HepG2 (cell line): ENCODE measurements at regions not wholly inside any gene's neighbourhood (a gene's known extent, or its start where the extent isn't known, plus 50 kb on each side); places are given as distances from the start of the nearest gene placed in this dataset.

Experiments
- ATAC-seq: fragments of 200-7000 bp; cut with Tn5 transposase; 3 replicates; pipeline ENCODE4 v1.9.1; 2020; ENCODE audit warnings: mild to moderate bottlenecking, moderate library complexity
- BruUV-seq: library from RNA; stranded (reverse); fragments of 400-500 nt; replicated peaks from 2 replicates; lab custom pipeline; 2021; lab: Mats Ljungman, UMichigan
- CTCF ChIA-PET: fragments of 300-600 bp; formaldehyde crosslinking; extraction: SDS; loops from one replicate; lab custom pipeline; 2021; ENCODE audit warnings: low total read pairs, inconsistent platforms, low intra/inter-chr PET ratio; lab: Yijun Ruan, JAX
- POLR2A ChIA-PET: fragments of 350-600 bp; sonication (Branson Sonifier 250); formaldehyde crosslinking; loops from one replicate; lab custom pipeline; 2020; ENCODE audit warnings: antibody characterized with exemption, inconsistent platforms; lab: Yijun Ruan, JAX
- DNase-seq: peaks from one replicate; pipeline ENCODE4 v3.0.0-alpha.2; 2015; ENCODE audit warnings: low spot score
- FAIRE-seq: peaks from 3 replicates; lab custom pipeline; 2011; peaks lifted over from hg19 to GRCh38; lab: Jason Lieb, UNC
- H2AFZ ChIP-seq: one replicate; pipeline ENCODE4 v1.6.1; 2011; ENCODE audit warnings: low read length, inconsistent platforms
- H3K27ac ChIP-seq: fragments of 300-600 bp; 3 replicates; pipeline ENCODE4 v1.8.0; 2011; ENCODE audit warnings: mixed run types, mild to moderate bottlenecking, mixed read lengths, low read length, inconsistent platforms; ENCODE audit not compliant: insufficient read depth; ENCODE audit errors: extremely low read length
- H3K27me3 ChIP-seq, 2 experiments: fragments of 200-600 bp in 1 of 2; 2 replicates in 1 of 2; 3 replicates in 1 of 2; pipeline versions ENCODE4 v1.6.0 to v1.8.0; 2011; ENCODE audit warnings: low read length in 2 of 2, mild to moderate bottlenecking in 2 of 2, moderate library complexity in 2 of 2, inconsistent platforms in 1 of 2; ENCODE audit not compliant: insufficient read depth in 2 of 2, control insufficient read depth in 1 of 2
- H3K36me3 ChIP-seq, 2 experiments: fragments of 200-600 bp in 1 of 2; replicated peaks in 1 of 2; 2 replicates in 1 of 2; 3 replicates in 1 of 2; pipeline versions ENCODE4 v1.5.1 to v1.8.0; 2011; ENCODE audit warnings: low read length in 2 of 2, inconsistent platforms in 1 of 2; ENCODE audit not compliant: insufficient read depth in 2 of 2, control insufficient read depth in 1 of 2
- H3K4me1 ChIP-seq: 2 replicates; pipeline ENCODE4 v1.5.1; 2012; ENCODE audit warnings: low read length, inconsistent platforms; ENCODE audit not compliant: insufficient read depth
- H3K4me2 ChIP-seq: 2 replicates; pipeline ENCODE4 v1.6.0; 2011; ENCODE audit warnings: low read depth, low read length, inconsistent platforms
- H3K4me3 ChIP-seq, 3 experiments: fragments of 200-600 bp in 1 of 3; sonication (generic), shearing (Covaris generic) in 1 of 3; replicated peaks in 1 of 3; 2 replicates each; pipeline ENCODE4 v1.5.1; 2011 to 2016; ENCODE audit warnings: low read length in 3 of 3, inconsistent platforms in 2 of 3, low read depth in 2 of 3, mild to moderate bottlenecking in 2 of 3, control low read depth in 1 of 3, mixed read lengths in 1 of 3; ENCODE audit not compliant: insufficient read depth in 1 of 3
- H3K79me2 ChIP-seq: one replicate; pipeline ENCODE4 v1.6.1; 2011; ENCODE audit warnings: low read length, inconsistent platforms; ENCODE audit not compliant: insufficient read depth
- H3K9ac ChIP-seq: 2 replicates; pipeline ENCODE4 v1.6.0; 2011; ENCODE audit warnings: mild to moderate bottlenecking, low read depth, low read length, inconsistent platforms; ENCODE audit not compliant: insufficient read depth
- H3K9me3 ChIP-seq: 2 replicates; pipeline ENCODE4 v1.5.1; 2012; ENCODE audit warnings: mild to moderate bottlenecking, low read length
- H4K20me1 ChIP-seq: 2 replicates; pipeline ENCODE4 v1.6.0; 2011; ENCODE audit warnings: inconsistent platforms, mild to moderate bottlenecking, low read length, moderate library complexity; ENCODE audit not compliant: insufficient read depth
- CTCF ChIP-seq: sonication (generic); formaldehyde crosslinking; IDR thresholded peaks from 2 replicates; pipeline ENCODE4 v1.5.0; 2020; ENCODE audit warnings: mild to moderate bottlenecking, missing genetic modification reagents, moderate library complexity
- FOSL1 ChIP-seq: sonication (generic); formaldehyde crosslinking; IDR thresholded peaks from 2 replicates; pipeline ENCODE4 v1.9.0; 2021; ENCODE audit warnings: missing genetic modification reagents, borderline replicate concordance
- GABPA ChIP-seq, 2 experiments: IDR thresholded peaks; 2 replicates each; pipeline ENCODE4 v1.6.1; 2011 to 2016; ENCODE audit warnings: low read depth in 2 of 2, low read length in 1 of 2, missing biosample characterization in 1 of 2, missing genetic modification characterization in 1 of 2
- HMGXB3 ChIP-seq: sonication (generic); formaldehyde crosslinking; IDR thresholded peaks from 2 replicates; pipeline ENCODE4 v1.4.0; 2020; ENCODE audit warnings: missing genetic modification reagents, borderline replicate concordance
- KDM4B ChIP-seq: sonication (generic); formaldehyde crosslinking; IDR thresholded peaks from 2 replicates; pipeline ENCODE4 v1.4.0; 2020; ENCODE audit warnings: missing genetic modification reagents
- SRSF9 ChIP-seq: fragments of 200-400 bp; formaldehyde crosslinking; IDR thresholded peaks from 2 replicates; pipeline ENCODE4 v1.6.1; 2018; ENCODE audit warnings: borderline replicate concordance, mild to moderate bottlenecking, low read depth, low read length; ENCODE audit not compliant: insufficient read depth, poor library complexity, severe bottlenecking
- ZNF10 ChIP-seq: sonication (generic); formaldehyde crosslinking; IDR thresholded peaks from 2 replicates; pipeline ENCODE4 v1.4.0; 2020; ENCODE audit warnings: mild to moderate bottlenecking, low read depth, missing genetic modification reagents, borderline replicate concordance
- ZNF660 ChIP-seq: sonication (generic); formaldehyde crosslinking; IDR thresholded peaks from 2 replicates; pipeline ENCODE4 v1.5.1; 2020; ENCODE audit warnings: mild to moderate bottlenecking, low read depth, missing genetic modification reagents, borderline replicate concordance
- WGBS: methylation state at CpG from one replicate; pipeline ENCODE4 v1.1.6; 2017; ENCODE audit warnings: low lambda C conversion rate; 5-methylcytosine and 5-hydroxymethylcytosine counted together
- in situ Hi-C: cut with HindIII; loops from 2 replicates; pipeline ENCODE4 v1.10.0; 2017; ENCODE audit warnings: low pct_unique_long_range_greater_than_20kb; ENCODE audit not compliant: extremely low pct_ligation_motif_present
- intact Hi-C: fragments of 100-400 bp; cut with micrococcal nuclease; formaldehyde crosslinking; loops from one replicate; pipeline ENCODE4 v1.10.0; 2022; ENCODE audit not compliant: unreplicated experiment
- TF ChIP-seq, protein P1 (sequence below): sonication (generic); formaldehyde crosslinking; conservative IDR thresholded peaks from 2 replicates; pipeline ENCODE4 v1.4.0; 2020; ENCODE audit warnings: missing genetic modification reagents
- TF ChIP-seq, protein P2 (sequence below): sonication (generic); formaldehyde crosslinking; IDR thresholded peaks from 2 replicates; pipeline ENCODE4 v1.4.0; 2020; ENCODE audit warnings: mild to moderate bottlenecking, missing genetic modification reagents
- TF ChIP-seq, protein P3 (sequence below): sonication (generic); formaldehyde crosslinking; IDR thresholded peaks from 2 replicates; pipeline ENCODE4 v1.4.0; 2020; ENCODE audit warnings: missing genetic modification reagents
- TF ChIP-seq, protein P4 (sequence below): sonication (generic); formaldehyde crosslinking; IDR thresholded peaks from 2 replicates; pipeline ENCODE4 v1.5.0; 2020; ENCODE audit warnings: missing genetic modification reagents
- TF ChIP-seq, protein P5 (sequence below): fragments of 450-650 bp; IDR thresholded peaks from 2 replicates; pipeline ENCODE4 v1.6.1; 2016

DNA sequence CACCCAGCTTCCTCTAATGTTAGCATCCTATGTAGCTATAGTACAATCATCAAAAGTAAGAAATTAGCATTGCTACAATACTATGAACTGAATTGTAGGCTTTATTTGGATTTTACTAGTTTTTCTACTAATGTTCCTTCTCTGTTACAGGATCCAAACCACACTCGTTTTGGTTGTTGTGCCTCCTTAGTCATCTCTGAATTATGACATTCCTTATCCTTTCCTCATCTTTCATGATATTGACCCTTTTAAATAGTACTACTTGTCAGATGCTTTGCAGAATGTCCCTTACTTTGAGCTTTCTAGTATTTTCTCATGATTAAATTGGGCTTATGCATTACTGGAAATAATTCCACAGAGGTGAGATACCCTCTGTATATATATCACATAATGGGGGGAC, 265.4 kb downstream of the VPS13C start:
- CTCF ChIA-PET, result no interaction called here
- Histone ChIP-seq H3K27ac (no peak overlapping the region), H3K9ac (no peak overlapping the region), H3K27me3 (peaks cover 0 to 7% of the 10 kb centered on the region in 2 experiments; a peak in 2 of 5 replicates), H3K36me3 (no peaks in the 10 kb centered on the region), H3K4me1 (no peaks in the 10 kb centered on the region), H3K4me3 (no peak overlapping the region), H3K9me3 (no peaks in the 10 kb centered on the region), H4K20me1 (no peaks in the 10 kb centered on the region), H2AFZ (no peak overlapping the region), H3K4me2 (no peak overlapping the region), H3K79me2 (no peaks in the 10 kb centered on the region)
- no TSS peak for BruUV-seq
- in situ Hi-C loops (no loop called here), intact Hi-C loops (no loop called here)
- FAIRE-seq, result no peak
- no peak for ATAC-seq
- POLR2A ChIA-PET, result no interaction called here
- no peak for DNase-seq
- WGBS, result 0% methylated on average over 1 of the region's 1 CpG
- TF ChIP-seq GABPA (IDR thresholded peaks at IDR 0.05; ENCODE audit: low read depth, low read length) (no peak), GABPA (CRISPR knock-in tag; IDR thresholded peaks at IDR 0.05; ENCODE audit: low read depth) (no peak), KDM4B (no peak), SRSF9 (no peak), CTCF (no peak), ZNF660 (CRISPR knock-in tag) (no peak), FOSL1 (no peak), ZNF10 (CRISPR knock-in tag) (no peak), HMGXB3 (CRISPR knock-in tag) (no peak)
- TF ChIP-seq, protein P1, sequence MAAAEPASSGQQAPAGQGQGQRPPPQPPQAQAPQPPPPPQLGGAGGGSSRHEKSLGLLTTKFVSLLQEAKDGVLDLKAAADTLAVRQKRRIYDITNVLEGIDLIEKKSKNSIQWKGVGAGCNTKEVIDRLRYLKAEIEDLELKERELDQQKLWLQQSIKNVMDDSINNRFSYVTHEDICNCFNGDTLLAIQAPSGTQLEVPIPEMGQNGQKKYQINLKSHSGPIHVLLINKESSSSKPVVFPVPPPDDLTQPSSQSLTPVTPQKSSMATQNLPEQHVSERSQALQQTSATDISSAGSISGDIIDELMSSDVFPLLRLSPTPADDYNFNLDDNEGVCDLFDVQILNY, result no peak
- TF ChIP-seq, protein P2, sequence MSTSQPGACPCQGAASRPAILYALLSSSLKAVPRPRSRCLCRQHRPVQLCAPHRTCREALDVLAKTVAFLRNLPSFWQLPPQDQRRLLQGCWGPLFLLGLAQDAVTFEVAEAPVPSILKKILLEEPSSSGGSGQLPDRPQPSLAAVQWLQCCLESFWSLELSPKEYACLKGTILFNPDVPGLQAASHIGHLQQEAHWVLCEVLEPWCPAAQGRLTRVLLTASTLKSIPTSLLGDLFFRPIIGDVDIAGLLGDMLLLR, result no peak
- TF ChIP-seq, protein P3, sequence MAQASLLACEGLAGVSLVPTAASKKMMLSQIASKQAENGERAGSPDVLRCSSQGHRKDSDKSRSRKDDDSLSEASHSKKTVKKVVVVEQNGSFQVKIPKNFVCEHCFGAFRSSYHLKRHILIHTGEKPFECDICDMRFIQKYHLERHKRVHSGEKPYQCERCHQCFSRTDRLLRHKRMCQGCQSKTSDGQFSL (CRISPR knock-in tag), result no peak
- TF ChIP-seq, protein P4, sequence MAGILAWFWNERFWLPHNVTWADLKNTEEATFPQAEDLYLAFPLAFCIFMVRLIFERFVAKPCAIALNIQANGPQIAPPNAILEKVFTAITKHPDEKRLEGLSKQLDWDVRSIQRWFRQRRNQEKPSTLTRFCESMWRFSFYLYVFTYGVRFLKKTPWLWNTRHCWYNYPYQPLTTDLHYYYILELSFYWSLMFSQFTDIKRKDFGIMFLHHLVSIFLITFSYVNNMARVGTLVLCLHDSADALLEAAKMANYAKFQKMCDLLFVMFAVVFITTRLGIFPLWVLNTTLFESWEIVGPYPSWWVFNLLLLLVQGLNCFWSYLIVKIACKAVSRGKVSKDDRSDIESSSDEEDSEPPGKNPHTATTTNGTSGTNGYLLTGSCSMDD (CRISPR knock-in tag), result no peak
- TF ChIP-seq, protein P5, sequence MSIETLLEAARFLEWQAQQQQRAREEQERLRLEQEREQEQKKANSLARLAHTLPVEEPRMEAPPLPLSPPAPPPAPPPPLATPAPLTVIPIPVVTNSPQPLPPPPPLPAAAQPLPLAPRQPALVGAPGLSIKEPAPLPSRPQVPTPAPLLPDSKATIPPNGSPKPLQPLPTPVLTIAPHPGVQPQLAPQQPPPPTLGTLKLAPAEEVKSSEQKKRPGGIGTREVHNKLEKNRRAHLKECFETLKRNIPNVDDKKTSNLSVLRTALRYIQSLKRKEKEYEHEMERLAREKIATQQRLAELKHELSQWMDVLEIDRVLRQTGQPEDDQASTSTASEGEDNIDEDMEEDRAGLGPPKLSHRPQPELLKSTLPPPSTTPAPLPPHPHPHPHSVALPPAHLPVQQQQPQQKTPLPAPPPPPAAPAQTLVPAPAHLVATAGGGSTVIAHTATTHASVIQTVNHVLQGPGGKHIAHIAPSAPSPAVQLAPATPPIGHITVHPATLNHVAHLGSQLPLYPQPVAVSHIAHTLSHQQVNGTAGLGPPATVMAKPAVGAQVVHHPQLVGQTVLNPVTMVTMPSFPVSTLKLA, result no peak
